ENCODE measurements at regions not wholly inside any gene's neighbourhood (a gene's known extent, or its start where the extent isn't known, plus 50 kb on each side); places are given as distances from the start of the nearest gene placed in this dataset.

DNA sequence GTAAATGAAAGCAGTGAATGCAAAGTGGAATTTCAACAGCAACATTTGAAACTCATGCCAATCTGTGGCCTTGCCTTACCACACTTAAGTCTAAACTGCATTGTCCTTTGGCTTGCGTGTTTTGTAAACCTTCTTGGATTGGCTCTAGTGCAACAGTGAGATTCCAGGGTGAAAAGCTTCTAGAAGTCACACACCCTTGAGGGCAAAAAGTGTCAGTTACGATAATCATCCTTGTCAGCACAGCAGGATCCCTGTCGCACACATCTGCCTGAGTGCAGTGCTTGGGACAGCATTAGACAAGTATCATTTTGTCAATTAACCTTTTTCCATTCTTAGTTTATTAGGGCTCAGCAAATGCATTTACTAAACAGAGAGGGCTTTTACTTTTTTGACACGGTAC, 243.4 kb upstream of the PTBP2 start:
- H3K4me1 ChIP-seq (ENCODE audit: control insufficient read depth in 4 of 4, insufficient read depth in 4 of 4, low read length in 3 of 4): no peaks in the 10 kb centered on the region
- no peak overlapping the region for H3K4me3 ChIP-seq (ENCODE audit: low read depth in 1 of 3, low read length in 3 of 3)
- H3K36me3 ChIP-seq (ENCODE audit: control insufficient read depth in 4 of 4, insufficient read depth in 3 of 4, low read depth in 1 of 4, low read length in 3 of 4): no peaks in the 10 kb centered on the region
- DNase-seq (ENCODE audit: low spot score): no peak
- no peak overlapping the region for H3K27ac ChIP-seq (ENCODE audit: low read depth in 1 of 2, low read length in 2 of 2)
- TF ChIP-seq TAF1 (conservative IDR thresholded peaks at IDR 0.05) (no peak), GABPA (IDR thresholded peaks at IDR 0.05 in 1 of 2, conservative IDR thresholded peaks at IDR 0.05 in 1 of 2) (no peak), HNF4G (IDR thresholded peaks at IDR 0.05) (no peak), EGR1 (IDR thresholded peaks at IDR 0.05; ENCODE audit: low read depth in 2 of 2) (no peak), FOXA1 (IDR thresholded peaks at IDR 0.05) (no peak), RAD21 (IDR thresholded peaks at IDR 0.05) (no peak), HNF4A (conservative IDR thresholded peaks at IDR 0.05) (no peak), RXRA (IDR thresholded peaks at IDR 0.05) (no peak), FOXA2 (IDR thresholded peaks at IDR 0.05) (no peak), NR2F2 (IDR thresholded peaks at IDR 0.05) (no peak)
- TF ChIP-seq, protein P1, sequence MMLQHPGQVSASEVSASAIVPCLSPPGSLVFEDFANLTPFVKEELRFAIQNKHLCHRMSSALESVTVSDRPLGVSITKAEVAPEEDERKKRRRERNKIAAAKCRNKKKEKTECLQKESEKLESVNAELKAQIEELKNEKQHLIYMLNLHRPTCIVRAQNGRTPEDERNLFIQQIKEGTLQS (IDR thresholded peaks at IDR 0.05): no peak
- TF ChIP-seq, protein P2, sequence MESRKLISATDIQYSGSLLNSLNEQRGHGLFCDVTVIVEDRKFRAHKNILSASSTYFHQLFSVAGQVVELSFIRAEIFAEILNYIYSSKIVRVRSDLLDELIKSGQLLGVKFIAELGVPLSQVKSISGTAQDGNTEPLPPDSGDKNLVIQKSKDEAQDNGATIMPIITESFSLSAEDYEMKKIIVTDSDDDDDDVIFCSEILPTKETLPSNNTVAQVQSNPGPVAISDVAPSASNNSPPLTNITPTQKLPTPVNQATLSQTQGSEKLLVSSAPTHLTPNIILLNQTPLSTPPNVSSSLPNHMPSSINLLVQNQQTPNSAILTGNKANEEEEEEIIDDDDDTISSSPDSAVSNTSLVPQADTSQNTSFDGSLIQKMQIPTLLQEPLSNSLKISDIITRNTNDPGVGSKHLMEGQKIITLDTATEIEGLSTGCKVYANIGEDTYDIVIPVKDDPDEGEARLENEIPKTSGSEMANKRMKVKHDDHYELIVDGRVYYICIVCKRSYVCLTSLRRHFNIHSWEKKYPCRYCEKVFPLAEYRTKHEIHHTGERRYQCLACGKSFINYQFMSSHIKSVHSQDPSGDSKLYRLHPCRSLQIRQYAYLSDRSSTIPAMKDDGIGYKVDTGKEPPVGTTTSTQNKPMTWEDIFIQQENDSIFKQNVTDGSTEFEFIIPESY (IDR thresholded peaks at IDR 0.05): no peak
- TF ChIP-seq, protein P3, sequence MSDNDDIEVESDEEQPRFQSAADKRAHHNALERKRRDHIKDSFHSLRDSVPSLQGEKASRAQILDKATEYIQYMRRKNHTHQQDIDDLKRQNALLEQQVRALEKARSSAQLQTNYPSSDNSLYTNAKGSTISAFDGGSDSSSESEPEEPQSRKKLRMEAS (IDR thresholded peaks at IDR 0.05): no peak
- no peaks in the 10 kb centered on the region for H3K27me3 ChIP-seq (ENCODE audit: control insufficient read depth in 4 of 4, insufficient read depth in 4 of 4, low read length in 3 of 4)
- H3K9me3 ChIP-seq (ENCODE audit: control insufficient read depth in 4 of 4, low read length in 3 of 4): no peaks in the 10 kb centered on the region
- H3K9ac ChIP-seq (ENCODE audit: low read depth in 1 of 2, low read length in 2 of 2): no peak overlapping the region
- 88% methylated on average over 4 of the region's 4 CpGs for WGBS

DNA sequence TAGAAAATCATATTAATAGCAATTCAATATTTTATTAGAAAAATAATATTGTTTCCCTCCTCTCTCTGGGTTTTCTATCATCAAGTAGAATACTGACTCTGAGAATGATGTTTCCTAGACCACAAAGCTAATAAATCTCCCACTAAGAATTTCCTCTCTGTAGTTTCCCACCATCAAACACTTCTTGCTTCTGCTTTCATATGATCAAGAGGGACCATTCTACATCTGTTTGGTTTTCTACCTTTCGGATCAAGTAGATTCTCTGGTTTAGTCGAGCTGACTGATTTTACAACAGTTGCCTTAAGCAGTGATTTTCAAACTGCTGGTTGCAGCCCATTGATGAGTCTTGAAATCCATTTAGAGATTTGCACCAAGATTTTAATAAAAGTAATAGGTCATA, 240.2 kb upstream of the PTBP2 start:
- Histone ChIP-seq H3K27me3 (ENCODE audit: control insufficient read depth in 4 of 4, insufficient read depth in 4 of 4, low read length in 3 of 4) (no peaks in the 10 kb centered on the region), H3K9me3 (ENCODE audit: control insufficient read depth in 4 of 4, low read length in 3 of 4) (no peaks in the 10 kb centered on the region), H3K4me1 (ENCODE audit: control insufficient read depth in 4 of 4, insufficient read depth in 4 of 4, low read length in 3 of 4) (no peaks in the 10 kb centered on the region), H3K9ac (ENCODE audit: low read depth in 1 of 2, low read length in 2 of 2) (no peak overlapping the region), H3K27ac (ENCODE audit: low read depth in 1 of 2, low read length in 2 of 2) (no peak overlapping the region), H3K4me3 (ENCODE audit: low read depth in 1 of 3, low read length in 3 of 3) (no peak overlapping the region), H3K36me3 (ENCODE audit: control insufficient read depth in 4 of 4, insufficient read depth in 3 of 4, low read depth in 1 of 4, low read length in 3 of 4) (no peaks in the 10 kb centered on the region)
- 78% methylated on average over 2 of the region's 2 CpGs for WGBS
- TF ChIP-seq EGR1 (IDR thresholded peaks at IDR 0.05; ENCODE audit: low read depth in 2 of 2) (no peak), SP1 (IDR thresholded peaks at IDR 0.05) (no peak), HNF4A (conservative IDR thresholded peaks at IDR 0.05) (no peak), FOXA2 (IDR thresholded peaks at IDR 0.05) (no peak), NR2F2 (IDR thresholded peaks at IDR 0.05) (no peak)
- TF ChIP-seq, protein P4, sequence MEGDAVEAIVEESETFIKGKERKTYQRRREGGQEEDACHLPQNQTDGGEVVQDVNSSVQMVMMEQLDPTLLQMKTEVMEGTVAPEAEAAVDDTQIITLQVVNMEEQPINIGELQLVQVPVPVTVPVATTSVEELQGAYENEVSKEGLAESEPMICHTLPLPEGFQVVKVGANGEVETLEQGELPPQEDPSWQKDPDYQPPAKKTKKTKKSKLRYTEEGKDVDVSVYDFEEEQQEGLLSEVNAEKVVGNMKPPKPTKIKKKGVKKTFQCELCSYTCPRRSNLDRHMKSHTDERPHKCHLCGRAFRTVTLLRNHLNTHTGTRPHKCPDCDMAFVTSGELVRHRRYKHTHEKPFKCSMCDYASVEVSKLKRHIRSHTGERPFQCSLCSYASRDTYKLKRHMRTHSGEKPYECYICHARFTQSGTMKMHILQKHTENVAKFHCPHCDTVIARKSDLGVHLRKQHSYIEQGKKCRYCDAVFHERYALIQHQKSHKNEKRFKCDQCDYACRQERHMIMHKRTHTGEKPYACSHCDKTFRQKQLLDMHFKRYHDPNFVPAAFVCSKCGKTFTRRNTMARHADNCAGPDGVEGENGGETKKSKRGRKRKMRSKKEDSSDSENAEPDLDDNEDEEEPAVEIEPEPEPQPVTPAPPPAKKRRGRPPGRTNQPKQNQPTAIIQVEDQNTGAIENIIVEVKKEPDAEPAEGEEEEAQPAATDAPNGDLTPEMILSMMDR (IDR thresholded peaks at IDR 0.05; ENCODE audit: low read depth, low read length, missing input control): no peak
- DNase-seq (ENCODE audit: low spot score): no peak

DNA sequence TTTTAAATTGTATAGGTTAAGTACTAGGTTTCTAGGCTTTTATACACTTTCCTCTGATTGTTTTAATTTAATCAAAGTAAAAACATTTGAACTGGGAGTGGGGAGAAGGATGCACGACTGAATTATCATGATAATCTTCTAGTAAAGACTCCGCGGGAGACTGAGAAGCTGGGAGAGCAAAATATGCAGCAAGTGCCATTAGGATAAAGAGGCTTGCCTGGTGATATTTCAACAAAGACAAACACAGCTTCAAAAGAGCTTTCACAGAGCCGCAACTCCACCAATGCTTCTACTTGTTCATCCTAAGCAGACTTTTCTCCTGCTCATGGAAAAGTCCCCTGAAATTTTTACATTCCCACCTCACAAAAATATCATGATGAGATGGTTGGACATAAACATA, 239.0 kb upstream of the PTBP2 start:
- H3K9me3 ChIP-seq (ENCODE audit: control insufficient read depth in 4 of 4, low read length in 3 of 4): no peaks in the 10 kb centered on the region
- H3K27ac ChIP-seq (ENCODE audit: low read depth in 1 of 2, low read length in 2 of 2): no peak overlapping the region
- no peak for TF ChIP-seq TAF1 (conservative IDR thresholded peaks at IDR 0.05)
- TF ChIP-seq FOXA2 (IDR thresholded peaks at IDR 0.05): no peak
- no peak for TF ChIP-seq EGR1 (IDR thresholded peaks at IDR 0.05; ENCODE audit: low read depth in 2 of 2)
- H3K36me3 ChIP-seq (ENCODE audit: control insufficient read depth in 4 of 4, insufficient read depth in 3 of 4, low read depth in 1 of 4, low read length in 3 of 4): no peaks in the 10 kb centered on the region
- 51% methylated on average over 4 of the region's 4 CpGs for WGBS
- H3K27me3 ChIP-seq (ENCODE audit: control insufficient read depth in 4 of 4, insufficient read depth in 4 of 4, low read length in 3 of 4): no peaks in the 10 kb centered on the region
- H3K4me1 ChIP-seq (ENCODE audit: control insufficient read depth in 4 of 4, insufficient read depth in 4 of 4, low read length in 3 of 4): no peaks in the 10 kb centered on the region
- H3K9ac ChIP-seq (ENCODE audit: low read depth in 1 of 2, low read length in 2 of 2): no peak overlapping the region
- H3K4me3 ChIP-seq (ENCODE audit: low read depth in 1 of 3, low read length in 3 of 3): no peak overlapping the region
- no peak for DNase-seq (ENCODE audit: low spot score)

Data from liver (tissue), 8 donors.